ENCODE measurements at regions not wholly inside any gene's neighbourhood (a gene's known extent, or its start where the extent isn't known, plus 50 kb on each side); places are given as distances from the start of the nearest gene placed in this dataset.
A peak's percentile ranks its signal among the peaks of the same experiment; 100 is the strongest.

GRCh38 chr2:160674146-160674750 is 180.6 kb upstream of the RBMS1 start:
- DNase-seq (ENCODE audit: low spot score): no peak

GRCh38 chr2:160679686-160680085 is 186.1 kb upstream of the RBMS1 start:
- no peak for DNase-seq (ENCODE audit: low spot score)

GRCh38 chr2:160680294-160680693 is 186.7 kb upstream of the RBMS1 start:
- DNase-seq (ENCODE audit: low spot score): no peak

- DNase-seq (ENCODE audit: low spot score): no peak
Measured at GRCh38 chr2:160680974-160681373, 187.4 kb upstream of the RBMS1 start.

- DNase-seq (ENCODE audit: low spot score): no peak
Measured at GRCh38 chr2:160683206-160683605, 189.6 kb upstream of the RBMS1 start.

GRCh38 chr2:160687629-160688028 is 194.0 kb upstream of the RBMS1 start:
- no peak for DNase-seq (ENCODE audit: low spot score)

- no peak for DNase-seq (ENCODE audit: low spot score)
Measured at GRCh38 chr2:160689441-160689840, 195.8 kb upstream of the RBMS1 start.

- DNase-seq (ENCODE audit: low spot score): no peak
Measured at GRCh38 chr2:160694221-160694620, 200.6 kb upstream of the RBMS1 start.

- DNase-seq (ENCODE audit: low spot score): no peak
Measured at GRCh38 chr2:160694631-160695030, 201.0 kb upstream of the RBMS1 start.

GRCh38 chr2:160695402-160696086 is 201.9 kb upstream of the RBMS1 start:
- DNase-seq (ENCODE audit: low spot score): no peak

- DNase-seq (ENCODE audit: low spot score): no peak
Measured at GRCh38 chr2:160696087-160696452, 202.5 kb upstream of the RBMS1 start.

GRCh38 chr2:160697817-160698216 is 204.2 kb upstream of the RBMS1 start:
- no peak for DNase-seq (ENCODE audit: low spot score)

- no peak for DNase-seq (ENCODE audit: low spot score)
Measured at GRCh38 chr2:160700021-160700814, 206.6 kb upstream of the RBMS1 start.

- no peak for DNase-seq (ENCODE audit: low spot score)
Measured at GRCh38 chr2:160701822-160702221, 208.2 kb upstream of the RBMS1 start.

GRCh38 chr2:160702754-160703153 is 209.1 kb upstream of the RBMS1 start:
- no peak for DNase-seq (ENCODE audit: low spot score)

GRCh38 chr2:160703648-160704585 is 210.3 kb upstream of the RBMS1 start:
- DNase-seq (ENCODE audit: low spot score): no peak

- no peak for DNase-seq (ENCODE audit: low spot score)
Measured at GRCh38 chr2:160715428-160715827, 221.8 kb upstream of the RBMS1 start.

GRCh38 chr2:160719116-160719515 is 225.5 kb upstream of the RBMS1 start:
- peak; percentile 48 for DNase-seq (ENCODE audit: low spot score)

- no peak for DNase-seq (ENCODE audit: low spot score)
Measured at GRCh38 chr2:160720098-160720497, 226.5 kb upstream of the RBMS1 start.

- DNase-seq (ENCODE audit: low spot score): no peak
Measured at GRCh38 chr2:160721089-160722040, 227.8 kb upstream of the RBMS1 start.

- no peak for DNase-seq (ENCODE audit: low spot score)
Measured at GRCh38 chr2:160726046-160726445, 232.4 kb upstream of the RBMS1 start.
